NOMO-1 treated with dmso at 0.1 percent for 144 hours (cell line): ENCODE measurements at regions not wholly inside any gene's neighbourhood (a gene's known extent, or its start where the extent isn't known, plus 50 kb on each side); places are given as distances from the start of the nearest gene placed in this dataset.

Experiments
- DNase-seq: peaks from one replicate; lab custom pipeline; 2025; ENCODE audit not compliant: unreplicated experiment; lab: John Stamatoyannopoulos, UW

GRCh38 chr2:143965493-143966164, 554.3 kb downstream of the ZEB2 start:
- DNase-seq, result no peak

- no peak for DNase-seq
Measured at GRCh38 chr2:143964891-143965290, 555.0 kb downstream of the ZEB2 start.

- no peak for DNase-seq
Measured at GRCh38 chr2:143960177-143960576, 559.7 kb downstream of the ZEB2 start.

GRCh38 chr2:143957321-143957720, 562.6 kb downstream of the ZEB2 start:
- DNase-seq, result no peak

GRCh38 chr2:143955401-143956065, 564.4 kb downstream of the ZEB2 start:
- DNase-seq, result no peak

GRCh38 chr2:143954844-143955243, 565.1 kb downstream of the ZEB2 start:
- DNase-seq, result no peak

- no peak for DNase-seq
Measured at GRCh38 chr2:143954186-143954585, 565.7 kb downstream of the ZEB2 start.

GRCh38 chr2:143953451-143954030, 566.4 kb downstream of the ZEB2 start:
- DNase-seq, result no peak

GRCh38 chr2:143952536-143952935, 567.4 kb downstream of the ZEB2 start:
- DNase-seq, result no peak

GRCh38 chr2:143950704-143951103, 569.2 kb downstream of the ZEB2 start:
- DNase-seq, result no peak

- no peak for DNase-seq
Measured at GRCh38 chr2:143949121-143949848, 570.6 kb downstream of the ZEB2 start.

- no peak for DNase-seq
Measured at GRCh38 chr2:143948710-143949109, 571.2 kb downstream of the ZEB2 start.

- peak; percentile 98 for DNase-seq
Measured at GRCh38 chr2:143946436-143947391, 573.2 kb downstream of the ZEB2 start.

- peak; percentile 14 for DNase-seq
Measured at GRCh38 chr2:143942486-143942885, 577.4 kb downstream of the ZEB2 start.

GRCh38 chr2:143940720-143941119, 579.2 kb downstream of the ZEB2 start:
- DNase-seq, result no peak

GRCh38 chr2:143939626-143940330, 580.1 kb downstream of the ZEB2 start:
- DNase-seq, result no peak

GRCh38 chr2:143937723-143938350, 582.1 kb downstream of the ZEB2 start:
- no peak for DNase-seq

- peak; percentile 12 for DNase-seq
Measured at GRCh38 chr2:143936848-143937722, 582.8 kb downstream of the ZEB2 start.

GRCh38 chr2:143936538-143936847, 583.4 kb downstream of the ZEB2 start:
- DNase-seq, result no peak
